ENCODE measurements at regions not wholly inside any gene's neighbourhood (a gene's known extent, or its start where the extent isn't known, plus 50 kb on each side); places are given as distances from the start of the nearest gene placed in this dataset.

DNA sequence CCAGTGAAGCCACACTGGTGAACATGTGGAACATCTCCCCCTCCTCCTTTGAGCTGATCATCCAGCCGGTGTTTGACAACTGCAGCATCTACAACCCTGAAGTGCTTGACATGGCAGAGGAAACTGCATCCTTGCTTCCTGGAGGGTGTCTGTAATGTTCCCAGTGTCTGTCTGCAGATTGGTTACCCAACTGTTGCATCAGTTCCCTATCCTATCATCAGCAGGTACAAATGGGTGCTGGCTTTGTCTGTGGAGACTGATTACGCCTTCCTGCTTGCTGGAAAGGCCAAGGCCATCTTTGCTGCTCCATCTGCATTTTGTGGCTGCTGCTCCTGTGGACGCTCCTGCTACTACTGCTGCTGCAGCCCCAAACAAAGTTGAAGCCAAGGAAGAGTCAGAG is 83.5 kb downstream of the SKA1 start:
- H3K27me3 Mint-ChIP-seq (ENCODE audit: unreplicated experiment): no peaks in the 10 kb centered on the region
- TF ChIP-seq, protein P1, sequence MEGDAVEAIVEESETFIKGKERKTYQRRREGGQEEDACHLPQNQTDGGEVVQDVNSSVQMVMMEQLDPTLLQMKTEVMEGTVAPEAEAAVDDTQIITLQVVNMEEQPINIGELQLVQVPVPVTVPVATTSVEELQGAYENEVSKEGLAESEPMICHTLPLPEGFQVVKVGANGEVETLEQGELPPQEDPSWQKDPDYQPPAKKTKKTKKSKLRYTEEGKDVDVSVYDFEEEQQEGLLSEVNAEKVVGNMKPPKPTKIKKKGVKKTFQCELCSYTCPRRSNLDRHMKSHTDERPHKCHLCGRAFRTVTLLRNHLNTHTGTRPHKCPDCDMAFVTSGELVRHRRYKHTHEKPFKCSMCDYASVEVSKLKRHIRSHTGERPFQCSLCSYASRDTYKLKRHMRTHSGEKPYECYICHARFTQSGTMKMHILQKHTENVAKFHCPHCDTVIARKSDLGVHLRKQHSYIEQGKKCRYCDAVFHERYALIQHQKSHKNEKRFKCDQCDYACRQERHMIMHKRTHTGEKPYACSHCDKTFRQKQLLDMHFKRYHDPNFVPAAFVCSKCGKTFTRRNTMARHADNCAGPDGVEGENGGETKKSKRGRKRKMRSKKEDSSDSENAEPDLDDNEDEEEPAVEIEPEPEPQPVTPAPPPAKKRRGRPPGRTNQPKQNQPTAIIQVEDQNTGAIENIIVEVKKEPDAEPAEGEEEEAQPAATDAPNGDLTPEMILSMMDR (IDR thresholded peaks at IDR 0.05; ENCODE audit: unreplicated experiment): no peak
- no peaks in the 10 kb centered on the region for H3K36me3 Mint-ChIP-seq (ENCODE audit: low read depth, unreplicated experiment)
- no peaks in the 10 kb centered on the region for H3K9me3 Mint-ChIP-seq (ENCODE audit: unreplicated experiment)
- no peak for DNase-seq (ENCODE audit: low spot score)
- H3K4me1 Mint-ChIP-seq (ENCODE audit: unreplicated experiment): peaks cover 17% of the 10 kb centered on the region
- no peak overlapping the region for H3K4me3 Mint-ChIP-seq (ENCODE audit: unreplicated experiment)
- no peak overlapping the region for H3K27ac Mint-ChIP-seq (ENCODE audit: unreplicated experiment)

DNA sequence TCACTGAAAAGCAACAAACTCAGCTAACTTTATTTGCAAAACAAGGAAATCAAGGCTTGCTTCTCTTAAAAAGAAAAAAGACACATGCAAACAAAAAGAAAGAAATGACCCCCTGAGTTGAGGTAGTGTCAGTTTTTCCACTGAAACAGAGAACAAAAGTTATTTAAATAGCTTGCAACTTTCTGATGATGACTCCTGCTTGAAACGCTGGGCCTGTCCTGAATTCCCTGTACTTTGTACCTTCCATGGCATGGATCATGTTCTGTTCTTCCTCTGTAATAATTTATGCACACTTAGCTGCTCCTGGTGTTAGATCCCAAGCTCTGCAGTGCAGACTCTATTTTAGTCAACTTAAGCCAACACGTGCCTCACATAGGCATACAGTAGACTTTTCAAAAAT is 84.0 kb downstream of the SKA1 start:
- no peak overlapping the region for H3K4me3 Mint-ChIP-seq (ENCODE audit: unreplicated experiment)
- H3K4me1 Mint-ChIP-seq (ENCODE audit: unreplicated experiment): peaks cover 17% of the 10 kb centered on the region

DNA sequence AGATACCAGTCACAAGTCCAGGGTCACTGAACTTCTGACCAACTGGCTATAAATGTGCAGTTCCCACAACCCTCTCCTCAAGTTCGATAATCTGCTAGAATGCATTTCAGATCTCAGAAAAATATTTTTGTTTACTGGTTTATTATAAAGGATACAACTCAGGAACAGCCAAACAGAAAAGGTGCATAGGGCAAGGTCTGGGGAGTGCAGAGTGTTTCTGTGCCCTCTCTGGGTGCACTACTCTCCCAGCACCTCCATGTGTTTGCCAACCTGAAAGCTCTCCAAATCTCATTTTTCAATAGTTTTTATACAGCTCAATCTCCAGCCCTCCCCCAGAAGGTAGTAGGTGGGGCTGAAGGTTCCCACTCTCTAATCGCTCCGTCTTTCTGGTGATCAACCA is 85.2 kb downstream of the SKA1 start:
- TF ChIP-seq, protein P1 (IDR thresholded peaks at IDR 0.05; ENCODE audit: unreplicated experiment): no peak
- Mint-ChIP-seq H3K9me3 (ENCODE audit: unreplicated experiment) (no peaks in the 10 kb centered on the region), H3K4me1 (ENCODE audit: unreplicated experiment) (peaks cover 17% of the 10 kb centered on the region), H3K36me3 (ENCODE audit: low read depth, unreplicated experiment) (no peaks in the 10 kb centered on the region), H3K27ac (ENCODE audit: unreplicated experiment) (no peak overlapping the region), H3K27me3 (ENCODE audit: unreplicated experiment) (peaks cover 2% of the 10 kb centered on the region), H3K4me3 (ENCODE audit: unreplicated experiment) (no peak overlapping the region)
- no peak for DNase-seq (ENCODE audit: low spot score)

More for the DNA sequence above, 84.0 kb downstream of the SKA1 start:
- TF ChIP-seq, protein P1 (IDR thresholded peaks at IDR 0.05; ENCODE audit: unreplicated experiment): no peak
- DNase-seq (ENCODE audit: low spot score): no peak
- Mint-ChIP-seq H3K36me3 (ENCODE audit: low read depth, unreplicated experiment) (no peaks in the 10 kb centered on the region), H3K27ac (ENCODE audit: unreplicated experiment) (no peak overlapping the region), H3K9me3 (ENCODE audit: unreplicated experiment) (no peaks in the 10 kb centered on the region), H3K27me3 (ENCODE audit: unreplicated experiment) (no peaks in the 10 kb centered on the region)

DNA sequence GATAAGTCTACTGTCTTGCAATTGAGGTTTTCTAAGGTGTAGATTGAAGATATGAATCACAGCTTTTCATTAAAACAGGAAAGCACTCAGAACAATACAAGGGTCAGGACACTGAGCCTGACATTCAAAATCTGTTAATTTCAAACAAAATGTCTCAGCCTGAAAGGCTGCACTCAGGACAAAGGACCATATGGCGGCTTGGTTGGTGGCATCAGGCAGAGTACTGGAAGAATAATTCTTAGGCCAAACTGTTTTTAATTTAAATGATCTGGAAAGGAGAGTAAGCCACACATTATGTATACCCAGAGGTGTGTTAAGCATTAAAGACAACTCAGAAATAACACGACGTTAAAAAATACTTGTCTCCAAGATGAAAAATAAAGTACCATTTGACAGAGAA is 85.9 kb downstream of the SKA1 start:
- H3K27ac Mint-ChIP-seq (ENCODE audit: unreplicated experiment): no peak overlapping the region
- TF ChIP-seq, protein P1 (IDR thresholded peaks at IDR 0.05; ENCODE audit: unreplicated experiment): no peak
- H3K36me3 Mint-ChIP-seq (ENCODE audit: low read depth, unreplicated experiment): no peaks in the 10 kb centered on the region
- no peaks in the 10 kb centered on the region for H3K9me3 Mint-ChIP-seq (ENCODE audit: unreplicated experiment)
- no peak for DNase-seq (ENCODE audit: low spot score)
- H3K27me3 Mint-ChIP-seq (ENCODE audit: unreplicated experiment): peaks cover 2% of the 10 kb centered on the region
- H3K4me3 Mint-ChIP-seq (ENCODE audit: unreplicated experiment): no peak overlapping the region
- peaks cover 19% of the 10 kb centered on the region for H3K4me1 Mint-ChIP-seq (ENCODE audit: unreplicated experiment)

DNA sequence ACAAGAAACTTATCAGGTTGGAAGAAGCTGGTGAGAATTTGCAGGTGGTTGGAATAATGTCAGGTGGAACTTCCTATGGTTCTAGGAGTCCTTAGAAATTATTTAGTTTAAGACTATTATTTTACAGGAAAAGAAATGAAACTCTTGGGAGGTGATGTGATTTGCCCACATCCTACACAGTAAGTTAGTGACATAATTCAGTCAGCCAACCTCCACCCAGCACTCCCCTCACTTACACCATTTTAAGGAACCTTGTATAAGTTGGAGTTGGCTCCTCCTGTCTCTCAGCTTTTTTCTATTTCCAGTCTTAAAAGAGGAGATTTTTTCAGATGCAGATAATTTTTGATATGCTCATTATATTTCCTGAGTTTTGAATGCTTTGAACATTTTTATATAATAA is 86.4 kb downstream of the SKA1 start:
- no peak for DNase-seq (ENCODE audit: low spot score)
- Mint-ChIP-seq H3K27me3 (ENCODE audit: unreplicated experiment) (peaks cover 2% of the 10 kb centered on the region), H3K4me3 (ENCODE audit: unreplicated experiment) (no peak overlapping the region), H3K4me1 (ENCODE audit: unreplicated experiment) (peaks cover 24% of the 10 kb centered on the region), H3K27ac (ENCODE audit: unreplicated experiment) (no peak overlapping the region), H3K36me3 (ENCODE audit: low read depth, unreplicated experiment) (no peaks in the 10 kb centered on the region), H3K9me3 (ENCODE audit: unreplicated experiment) (no peaks in the 10 kb centered on the region)
- TF ChIP-seq, protein P1 (IDR thresholded peaks at IDR 0.05; ENCODE audit: unreplicated experiment): no peak
